ENCODE measurements at regions not wholly inside any gene's neighbourhood (a gene's known extent, or its start where the extent isn't known, plus 50 kb on each side); places are given as distances from the start of the nearest gene placed in this dataset.
"Not testable (repeated sequence)": the region's sequence is repeated elsewhere in the genome, so short reads cannot be mapped to it uniquely, and the experiment has no call there.

- no peak for DNase-seq
Observed at GRCh38 chr14:87628129-87628528, 364.9 kb downstream of the GALC start.

- DNase-seq: no peak
Observed at GRCh38 chr14:87626266-87626665, 366.7 kb downstream of the GALC start.

- DNase-seq: no peak
Observed at GRCh38 chr14:87623616-87624015, 369.4 kb downstream of the GALC start.

- no peak for DNase-seq
Observed at GRCh38 chr14:87617079-87617478, 375.9 kb downstream of the GALC start.

GRCh38 chr14:87615822-87616679, 376.9 kb downstream of the GALC start:
- DNase-seq: peak; percentile 43

GRCh38 chr14:87615047-87615446, 377.9 kb downstream of the GALC start:
- DNase-seq: no peak

GRCh38 chr14:87613881-87614280, 379.1 kb downstream of the GALC start:
- no peak for DNase-seq

GRCh38 chr14:87607056-87607455, 385.9 kb downstream of the GALC start:
- not testable (repeated sequence) for DNase-seq

- DNase-seq: no peak
Observed at GRCh38 chr14:87601036-87601435, 391.9 kb downstream of the GALC start.

GRCh38 chr14:87600240-87600639, 392.7 kb downstream of the GALC start:
- DNase-seq: no peak

- DNase-seq: no peak
Observed at GRCh38 chr14:87581298-87581697, 411.7 kb downstream of the GALC start.

- no peak for DNase-seq
Observed at GRCh38 chr14:87579036-87579435, 413.9 kb downstream of the GALC start.

GRCh38 chr14:87575378-87575777, 417.6 kb downstream of the GALC start:
- DNase-seq: no peak

GRCh38 chr14:87573591-87573990, 419.4 kb downstream of the GALC start:
- no peak for DNase-seq

- no peak for DNase-seq
Observed at GRCh38 chr14:87567618-87568295, 425.2 kb downstream of the GALC start.

GRCh38 chr14:87566991-87567390, 426.0 kb downstream of the GALC start:
- no peak for DNase-seq

- DNase-seq: no peak
Observed at GRCh38 chr14:87547536-87547935, 445.4 kb downstream of the GALC start.

- no peak for DNase-seq
Observed at GRCh38 chr14:87542288-87542687, 450.7 kb downstream of the GALC start.

GRCh38 chr14:87540339-87540738, 452.6 kb downstream of the GALC start:
- DNase-seq: no peak

- no peak for DNase-seq
Observed at GRCh38 chr14:87529081-87529480, 463.9 kb downstream of the GALC start.

GRCh38 chr14:87526731-87527130, 466.3 kb downstream of the GALC start:
- no peak for DNase-seq

GRCh38 chr14:87524011-87524410, 469.0 kb downstream of the GALC start:
- DNase-seq: no peak

- no peak for DNase-seq
Observed at GRCh38 chr14:87522575-87522974, 470.4 kb downstream of the GALC start.

GRCh38 chr14:87508333-87508732, 484.6 kb downstream of the GALC start:
- no peak for DNase-seq

Data from KG1 (cell line).